Prostate gland (tissue), 1 donor: ENCODE measurements at regions not wholly inside any gene's neighbourhood (a gene's known extent, or its start where the extent isn't known, plus 50 kb on each side); places are given as distances from the start of the nearest gene placed in this dataset.

Experiments
- POLR2A ChIP-seq: fragments of 450-650 bp; IDR thresholded peaks from one replicate; pipeline ENCODE4 v1.6.1; 2016; ENCODE audit warnings: antibody characterized with exemption, mild to moderate bottlenecking
- POLR2AphosphoS5 ChIP-seq: sonication (generic); formaldehyde crosslinking; IDR thresholded peaks from one replicate; pipeline ENCODE4 v1.6.1; 2017; ENCODE audit warnings: antibody characterized with exemption

DNA sequence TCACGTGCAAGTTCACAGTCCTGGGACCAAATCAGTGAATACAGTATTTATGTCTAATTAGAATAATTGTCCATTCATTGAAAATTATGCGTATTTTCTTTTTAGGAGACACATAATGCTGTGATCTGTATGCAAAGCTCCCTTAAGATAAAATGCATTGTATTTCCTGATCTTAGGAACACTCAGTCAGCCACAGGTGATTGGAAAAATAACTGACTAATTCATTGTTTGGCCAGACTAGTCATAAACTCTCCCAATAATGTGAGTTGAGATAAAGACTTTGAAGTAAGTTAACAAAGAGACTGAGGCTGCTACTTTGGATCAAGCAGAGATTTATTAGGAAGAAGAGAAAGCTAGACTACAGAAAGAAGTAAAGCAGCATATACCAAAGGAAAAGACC is 182.2 kb downstream of the GNAI1 start:
- TF ChIP-seq POLR2AphosphoS5 (no peak), POLR2A (no peak)
